IPS-18a (cell line): ENCODE measurements at regions not wholly inside any gene's neighbourhood (a gene's known extent, or its start where the extent isn't known, plus 50 kb on each side); places are given as distances from the start of the nearest gene placed in this dataset.

Experiments
- H3K27ac ChIP-seq: one replicate; pipeline ENCODE4 v1.5.1; 2013; ENCODE audit warnings: low read length
- H3K27me3 ChIP-seq: one replicate; pipeline ENCODE4 v1.6.1; 2013; ENCODE audit warnings: mild to moderate bottlenecking, low read length; ENCODE audit not compliant: control insufficient read depth, insufficient read depth
- H3K36me3 ChIP-seq: one replicate; pipeline ENCODE4 v1.6.1; 2013; ENCODE audit warnings: low read depth, low read length; ENCODE audit not compliant: control insufficient read depth
- H3K4me1 ChIP-seq: one replicate; pipeline ENCODE4 v1.6.1; 2013; ENCODE audit warnings: low read depth, low read length; ENCODE audit not compliant: control insufficient read depth
- H3K4me3 ChIP-seq: one replicate; pipeline ENCODE4 v1.5.1; 2013; ENCODE audit warnings: low read length
- H3K9ac ChIP-seq: one replicate; pipeline ENCODE4 v1.6.1; 2013; ENCODE audit warnings: mild to moderate bottlenecking, low read length, moderate library complexity
- H3K9me3 ChIP-seq: one replicate; pipeline ENCODE4 v1.6.1; 2013; ENCODE audit warnings: low read depth, low read length; ENCODE audit not compliant: control insufficient read depth

DNA sequence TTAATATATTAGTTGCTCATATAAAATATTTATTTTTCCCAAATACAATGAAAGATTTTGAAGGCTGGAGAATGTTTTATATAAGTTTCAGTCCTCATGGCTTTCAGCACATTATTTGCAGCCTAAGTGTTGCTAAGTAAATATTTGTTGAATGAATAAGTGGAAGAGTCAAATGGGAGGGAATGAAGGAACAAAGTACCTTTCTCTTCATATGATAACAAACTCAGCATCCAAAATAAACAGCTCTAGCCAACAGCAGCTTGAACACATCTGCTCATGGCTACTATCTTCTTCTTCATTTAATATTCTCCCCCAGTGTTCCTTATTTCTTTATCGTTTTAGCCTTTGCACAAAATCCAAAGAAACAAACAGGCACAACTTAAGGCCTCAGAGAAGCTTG, 385.2 kb upstream of the PIK3C3 start:
- Histone ChIP-seq H3K9ac (no peak overlapping the region), H3K9me3 (no peaks in the 10 kb centered on the region), H3K27ac (no peak overlapping the region), H3K4me3 (no peak overlapping the region), H3K36me3 (no peaks in the 10 kb centered on the region), H3K4me1 (peaks cover 6% of the 10 kb centered on the region), H3K27me3 (no peaks in the 10 kb centered on the region)

- H3K9ac ChIP-seq, result no peak overlapping the region
These were observed 393.1 kb upstream of the PIK3C3 start for GRCh38 chr18:41561961-41562360.

GRCh38 chr18:41558715-41559114, 396.3 kb upstream of the PIK3C3 start:
- Histone ChIP-seq H3K4me1 (no peaks in the 10 kb centered on the region), H3K36me3 (no peaks in the 10 kb centered on the region), H3K9me3 (no peaks in the 10 kb centered on the region), H3K27me3 (no peaks in the 10 kb centered on the region), H3K27ac (no peak overlapping the region), H3K9ac (no peak overlapping the region), H3K4me3 (no peak overlapping the region)

More at GRCh38 chr18:41561961-41562360, 393.1 kb upstream of the PIK3C3 start:
- Histone ChIP-seq H3K9me3 (no peaks in the 10 kb centered on the region), H3K27ac (no peak overlapping the region), H3K36me3 (no peaks in the 10 kb centered on the region), H3K4me1 (no peaks in the 10 kb centered on the region), H3K27me3 (no peaks in the 10 kb centered on the region), H3K4me3 (no peak overlapping the region)

DNA sequence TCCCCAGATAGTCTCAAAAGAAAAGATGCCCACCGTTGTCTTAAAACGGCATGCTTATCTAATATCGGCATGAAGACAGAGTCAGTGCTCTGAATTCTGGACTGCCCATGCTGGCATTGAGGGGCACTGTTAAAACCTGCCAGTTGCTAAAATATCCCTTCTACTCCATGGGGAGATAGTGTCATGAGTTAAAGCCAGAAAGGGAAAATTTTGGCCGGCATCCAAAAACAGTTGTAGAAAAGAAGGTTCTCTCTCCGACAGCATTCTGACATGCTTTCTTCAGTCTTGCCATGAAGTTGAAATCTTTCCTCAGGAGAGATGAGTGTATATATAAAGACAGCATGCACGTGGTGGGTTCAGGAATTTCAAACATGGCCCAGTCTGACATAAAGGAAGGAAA, 401.3 kb upstream of the PIK3C3 start:
- Histone ChIP-seq H3K27ac (no peak overlapping the region), H3K27me3 (no peaks in the 10 kb centered on the region), H3K9ac (no peak overlapping the region), H3K9me3 (no peaks in the 10 kb centered on the region), H3K4me3 (no peak overlapping the region), H3K36me3 (no peaks in the 10 kb centered on the region), H3K4me1 (no peaks in the 10 kb centered on the region)

DNA sequence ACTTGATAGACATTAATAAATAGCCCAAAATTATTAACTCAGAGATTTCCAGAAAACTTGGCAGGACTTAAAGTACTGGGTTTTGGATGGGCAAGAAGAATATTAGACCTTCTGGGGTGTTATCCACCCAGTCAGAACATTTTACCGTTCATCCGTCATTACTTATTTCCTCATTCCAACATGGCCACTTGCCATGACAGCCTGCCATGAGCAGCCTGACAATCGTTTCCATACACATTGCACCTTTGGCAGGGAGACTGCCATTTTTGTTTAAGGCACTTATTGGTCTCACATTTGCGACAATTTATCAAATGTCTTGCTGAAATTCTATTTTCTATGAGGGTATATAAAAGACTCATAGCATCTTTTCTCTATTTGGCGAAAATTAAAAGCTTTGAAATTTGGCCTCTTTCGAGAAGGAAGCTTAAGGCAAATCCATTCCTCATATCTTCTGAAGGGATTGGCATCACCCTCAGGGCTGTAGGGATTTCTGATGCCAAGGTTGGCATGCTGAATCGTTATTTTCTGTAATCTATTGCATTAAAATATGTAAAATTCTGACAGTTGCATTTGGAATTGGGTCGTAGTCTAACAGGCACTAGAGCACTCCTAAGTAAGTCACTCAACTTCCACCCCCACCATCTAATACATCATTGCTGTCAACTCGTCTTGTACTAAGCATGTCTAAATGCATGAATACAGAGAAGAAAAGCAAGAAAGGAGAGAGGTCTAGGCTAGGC, 406.3 kb upstream of the PIK3C3 start:
- Histone ChIP-seq H3K9ac (no peak overlapping the region), H3K4me3 (no peak overlapping the region), H3K4me1 (no peaks in the 10 kb centered on the region), H3K27me3 (no peaks in the 10 kb centered on the region), H3K9me3 (no peaks in the 10 kb centered on the region), H3K36me3 (no peaks in the 10 kb centered on the region), H3K27ac (no peak overlapping the region)

DNA sequence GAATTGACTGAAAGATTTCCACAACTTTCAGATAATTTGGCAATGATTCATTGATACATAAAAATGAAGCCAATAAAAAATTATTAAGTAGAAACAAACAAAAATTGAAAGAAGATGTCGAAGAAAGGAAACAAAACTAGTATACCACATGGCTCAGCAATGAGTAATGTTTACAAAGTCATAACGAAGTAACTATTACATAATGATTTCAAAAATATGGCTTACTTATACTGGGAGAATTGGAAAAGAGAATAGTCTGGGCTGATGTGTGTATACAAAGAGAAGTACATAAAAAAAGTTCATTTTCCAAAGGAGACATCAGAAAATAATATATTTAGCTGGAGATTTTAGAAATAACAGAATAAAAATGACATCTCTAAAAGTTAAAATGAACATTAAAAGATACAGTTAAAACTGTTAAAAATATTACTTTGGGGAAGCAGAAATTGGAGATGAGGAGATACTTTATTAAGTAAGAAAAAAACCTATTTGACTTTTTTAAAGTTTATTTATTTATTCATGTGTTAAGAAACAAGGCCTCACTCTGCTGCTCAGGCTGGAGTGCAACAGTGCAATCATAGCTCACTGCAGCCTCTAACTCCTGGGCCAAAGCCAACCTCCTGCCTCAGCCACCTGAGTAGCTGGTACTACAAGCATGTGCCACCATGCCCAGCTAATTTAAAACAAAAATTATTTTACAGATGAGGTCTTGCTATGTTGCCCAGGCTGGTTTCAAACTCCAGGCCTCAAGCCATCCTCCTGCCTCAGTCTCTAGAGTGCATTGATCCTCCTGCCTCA, 409.7 kb upstream of the PIK3C3 start:
- H3K4me3 ChIP-seq, result no peak overlapping the region
- no peak overlapping the region for H3K9ac ChIP-seq
- H3K36me3 ChIP-seq, result no peaks in the 10 kb centered on the region
- H3K27ac ChIP-seq, result no peak overlapping the region
- H3K27me3 ChIP-seq, result no peaks in the 10 kb centered on the region
- no peaks in the 10 kb centered on the region for H3K9me3 ChIP-seq
- H3K4me1 ChIP-seq, result no peaks in the 10 kb centered on the region

DNA sequence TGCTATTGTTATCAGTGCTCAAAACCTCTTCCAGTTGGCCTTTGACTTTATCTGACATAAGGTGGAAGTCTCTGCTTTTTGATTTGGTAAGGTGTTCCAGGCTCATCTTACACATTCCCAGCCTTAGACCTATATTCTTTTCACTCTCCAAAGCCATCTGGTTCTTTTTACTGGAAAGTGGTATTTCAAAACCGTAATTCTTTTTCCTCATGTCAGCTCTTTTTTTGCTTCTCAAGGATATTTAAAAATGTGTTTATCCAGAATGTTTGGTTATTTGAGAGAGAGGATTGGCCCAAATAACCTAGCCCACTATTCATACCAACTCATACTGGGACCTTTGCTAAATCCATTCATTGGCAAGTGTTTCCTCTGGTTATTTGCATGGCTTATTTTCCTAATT, 411.2 kb upstream of the PIK3C3 start:
- no peaks in the 10 kb centered on the region for H3K9me3 ChIP-seq

GRCh38 chr18:41540237-41540871, 414.7 kb upstream of the PIK3C3 start:
- H3K27ac ChIP-seq, result no peak overlapping the region
- H3K27me3 ChIP-seq, result no peaks in the 10 kb centered on the region
- no peaks in the 10 kb centered on the region for H3K4me1 ChIP-seq
- no peaks in the 10 kb centered on the region for H3K9me3 ChIP-seq
- no peak overlapping the region for H3K4me3 ChIP-seq
- H3K9ac ChIP-seq, result no peak overlapping the region
- H3K36me3 ChIP-seq, result no peaks in the 10 kb centered on the region

More for the DNA sequence above, 411.2 kb upstream of the PIK3C3 start:
- H3K4me1 ChIP-seq, result no peaks in the 10 kb centered on the region
- H3K27ac ChIP-seq, result no peak overlapping the region
- H3K36me3 ChIP-seq, result no peaks in the 10 kb centered on the region
- H3K27me3 ChIP-seq, result no peaks in the 10 kb centered on the region
- no peak overlapping the region for H3K4me3 ChIP-seq
- no peak overlapping the region for H3K9ac ChIP-seq

- no peaks in the 10 kb centered on the region for H3K9me3 ChIP-seq
These were observed 416.3 kb upstream of the PIK3C3 start for GRCh38 chr18:41538751-41539150.

GRCh38 chr18:41537666-41538065, 417.4 kb upstream of the PIK3C3 start:
- no peaks in the 10 kb centered on the region for H3K27me3 ChIP-seq
- no peak overlapping the region for H3K4me3 ChIP-seq
- no peaks in the 10 kb centered on the region for H3K36me3 ChIP-seq
- H3K9me3 ChIP-seq, result no peaks in the 10 kb centered on the region
- H3K4me1 ChIP-seq, result no peaks in the 10 kb centered on the region
- H3K9ac ChIP-seq, result no peak overlapping the region
- no peak overlapping the region for H3K27ac ChIP-seq

More at GRCh38 chr18:41538751-41539150, 416.3 kb upstream of the PIK3C3 start:
- Histone ChIP-seq H3K4me3 (no peak overlapping the region), H3K36me3 (no peaks in the 10 kb centered on the region), H3K27me3 (no peaks in the 10 kb centered on the region), H3K9ac (no peak overlapping the region), H3K4me1 (no peaks in the 10 kb centered on the region), H3K27ac (no peak overlapping the region)

GRCh38 chr18:41532344-41533086, 422.5 kb upstream of the PIK3C3 start:
- H3K4me3 ChIP-seq, result no peak overlapping the region
- no peaks in the 10 kb centered on the region for H3K36me3 ChIP-seq
- H3K27ac ChIP-seq, result no peak overlapping the region
- no peaks in the 10 kb centered on the region for H3K4me1 ChIP-seq
- no peaks in the 10 kb centered on the region for H3K27me3 ChIP-seq
- no peaks in the 10 kb centered on the region for H3K9me3 ChIP-seq
- H3K9ac ChIP-seq, result no peak overlapping the region
